Spleen (tissue), 11 donors: ENCODE measurements at regions not wholly inside any gene's neighbourhood (a gene's known extent, or its start where the extent isn't known, plus 50 kb on each side); places are given as distances from the start of the nearest gene placed in this dataset.

Experiments
- DNase-seq: peaks from one replicate; pipeline ENCODE4 v3.0.0-alpha.2; 2020
- H3K27ac ChIP-seq, 8 donors: fragments of 200-600 bp; sonication (generic) in 7 of 8; 1 replicate in 4 of 8; 2 replicates in 4 of 8; pipeline versions ENCODE4 v1.5.0 to v1.8.0; 2016 to 2021; ENCODE audit warnings: inconsistent platforms in 4 of 8, mild to moderate bottlenecking in 4 of 8, moderate library complexity in 1 of 8
- H3K27me3 ChIP-seq, 7 donors: fragments of 200-600 bp; sonication (generic) in 6 of 7; replicated peaks in 1 of 7; 1 replicate in 4 of 7; 2 replicates in 3 of 7; pipeline versions ENCODE4 v1.5.0 to v1.8.0; 2016 to 2021; ENCODE audit warnings: inconsistent platforms in 3 of 7, mild to moderate bottlenecking in 1 of 7
- H3K36me3 ChIP-seq, 6 donors: fragments of 200-600 bp; sonication (generic) in 5 of 6; 1 replicate in 4 of 6; 2 replicates in 2 of 6; pipeline versions ENCODE4 v1.5.0 to v1.8.0; 2016 to 2021; ENCODE audit warnings: inconsistent platforms in 2 of 6
- H3K4me1 ChIP-seq, 6 donors: fragments of 200-600 bp; sonication (generic) in 5 of 6; 1 replicate in 3 of 6; 2 replicates in 3 of 6; pipeline versions ENCODE4 v1.5.0 to v1.8.0; 2016 to 2021; ENCODE audit warnings: inconsistent platforms in 3 of 6
- H3K4me3 ChIP-seq, 8 donors: fragments of 200-600 bp; sonication (generic) in 7 of 8; 1 replicate in 4 of 8; 2 replicates in 4 of 8; pipeline versions ENCODE4 v1.5.0 to v1.8.0; 2016 to 2021; ENCODE audit warnings: inconsistent platforms in 4 of 8, mild to moderate bottlenecking in 4 of 8, moderate library complexity in 2 of 8
- H3K9me3 ChIP-seq, 8 donors: fragments of 200-600 bp; sonication (generic) in 7 of 8; 1 replicate in 4 of 8; 2 replicates in 4 of 8; pipeline versions ENCODE4 v1.5.0 to v1.8.0; 2016 to 2021; ENCODE audit warnings: inconsistent platforms in 4 of 8
- POLR2A ChIP-seq, 3 donors: fragments of 450-650 bp; IDR thresholded peaks; one replicate each; pipeline ENCODE4 v1.5.1; 2017; ENCODE audit warnings: antibody characterized with exemption in 3 of 3, mild to moderate bottlenecking in 1 of 3
- POLR2AphosphoS5 ChIP-seq, 3 donors: sonication (generic); formaldehyde crosslinking; IDR thresholded peaks; one replicate each; pipeline ENCODE4 v1.5.1; 2017; ENCODE audit warnings: antibody characterized with exemption in 3 of 3
- WGBS, 5 donors: extraction: QIAGEN DNeasy Blood & Tissue Kit in 3 of 5; methylation state at CpG; one replicate each; pipeline versions ENCODE4 v1.1.5 to v1.1.7; 2013 to 2018; 5-methylcytosine and 5-hydroxymethylcytosine counted together
- intact Hi-C: fragments of 100-400 bp; cut with DNase I; formaldehyde crosslinking; loops from one replicate; pipeline ENCODE4 v1.15.0; 2023; ENCODE audit warnings: low total_unique reads
- TF ChIP-seq, protein P1 (sequence below), 11 experiments: fragments of 200-600 bp in 7 of 11; fragments of 450-650 bp in 4 of 11; sonication (generic) in 4 of 11; IDR thresholded peaks in 8 of 11; conservative IDR thresholded peaks in 3 of 11; 1 replicate in 7 of 11; 2 replicates in 4 of 11; pipeline versions ENCODE4 v1.4.0 to v1.8.0; 2016 to 2021; ENCODE audit warnings: antibody characterized with exemption in 11 of 11, inconsistent platforms in 4 of 11, mild to moderate bottlenecking in 1 of 11
- donor health status: healthy with polysubstance abuse.
- donor health status: DM: no; HTN: no; CAD: no; lungs with moderate emphysema.
- donor health status: DM: no; HTN: no; CAD: no.
- donor health status: Bipolar disorder and iron deficiency.
- donor health status: healthy.
- donor health status: DM: no; HTN: no; CAD: no.
- donor health status: DM: yes; HTN: yes; CAD: no.

DNA sequence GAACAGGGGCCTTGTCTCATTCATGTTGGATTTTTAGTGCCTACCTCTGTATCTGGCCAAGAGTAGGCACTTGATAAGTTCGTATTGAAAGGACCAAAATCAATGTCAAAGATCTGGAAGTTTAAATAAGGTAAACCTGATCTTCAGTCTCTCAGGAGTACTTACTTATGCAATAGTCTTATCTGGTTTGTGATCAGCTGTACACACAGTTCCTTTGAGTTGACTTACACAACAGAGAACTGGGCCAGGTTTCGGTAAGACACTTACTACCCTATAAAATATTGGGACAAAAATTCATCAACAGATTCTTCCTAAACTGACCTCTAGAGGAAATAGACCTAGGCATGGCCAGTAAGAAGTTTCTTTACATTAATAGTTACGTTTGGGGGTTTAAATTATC is 113.6 kb upstream of the NXPH2 start:
- Histone ChIP-seq H3K4me3 (no peak overlapping the region), H3K36me3 (no peaks in the 10 kb centered on the region), H3K27ac (no peak overlapping the region), H3K9me3 (no peaks in the 10 kb centered on the region), H3K4me1 (no peaks in the 10 kb centered on the region), H3K27me3 (no peaks in the 10 kb centered on the region)
- DNase-seq, result no peak
- intact Hi-C loops, result no loop called here
- 64 to 76% (median 67%) methylated on average over 3 of the region's 3 CpGs for WGBS, 5 donors
- TF ChIP-seq POLR2A (IDR thresholded peaks at IDR 0.05), result no peak
- TF ChIP-seq POLR2AphosphoS5 (IDR thresholded peaks at IDR 0.05), result no peak
- TF ChIP-seq, protein P1, sequence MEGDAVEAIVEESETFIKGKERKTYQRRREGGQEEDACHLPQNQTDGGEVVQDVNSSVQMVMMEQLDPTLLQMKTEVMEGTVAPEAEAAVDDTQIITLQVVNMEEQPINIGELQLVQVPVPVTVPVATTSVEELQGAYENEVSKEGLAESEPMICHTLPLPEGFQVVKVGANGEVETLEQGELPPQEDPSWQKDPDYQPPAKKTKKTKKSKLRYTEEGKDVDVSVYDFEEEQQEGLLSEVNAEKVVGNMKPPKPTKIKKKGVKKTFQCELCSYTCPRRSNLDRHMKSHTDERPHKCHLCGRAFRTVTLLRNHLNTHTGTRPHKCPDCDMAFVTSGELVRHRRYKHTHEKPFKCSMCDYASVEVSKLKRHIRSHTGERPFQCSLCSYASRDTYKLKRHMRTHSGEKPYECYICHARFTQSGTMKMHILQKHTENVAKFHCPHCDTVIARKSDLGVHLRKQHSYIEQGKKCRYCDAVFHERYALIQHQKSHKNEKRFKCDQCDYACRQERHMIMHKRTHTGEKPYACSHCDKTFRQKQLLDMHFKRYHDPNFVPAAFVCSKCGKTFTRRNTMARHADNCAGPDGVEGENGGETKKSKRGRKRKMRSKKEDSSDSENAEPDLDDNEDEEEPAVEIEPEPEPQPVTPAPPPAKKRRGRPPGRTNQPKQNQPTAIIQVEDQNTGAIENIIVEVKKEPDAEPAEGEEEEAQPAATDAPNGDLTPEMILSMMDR (IDR thresholded peaks at IDR 0.05 in 8 of 11, conservative IDR thresholded peaks at IDR 0.05 in 3 of 11), result no peak

DNA sequence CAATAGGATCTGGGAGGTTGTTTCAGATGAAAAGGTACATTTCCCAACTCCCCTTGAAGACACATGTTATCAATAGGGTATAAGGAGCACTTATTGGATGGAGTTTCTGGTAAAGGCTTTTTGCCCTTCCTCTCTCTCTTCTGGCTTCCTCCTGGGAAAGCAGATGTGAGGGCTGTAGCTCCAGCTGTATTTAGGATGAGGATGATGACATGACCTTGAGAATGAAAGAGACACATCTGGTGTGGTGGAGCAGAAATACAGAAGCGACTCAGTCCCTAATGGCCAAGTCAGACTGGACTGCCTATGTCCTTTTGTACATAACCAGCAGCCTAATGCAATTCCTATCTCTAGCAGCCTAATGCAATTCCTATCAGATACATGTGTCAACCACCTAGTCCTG is 100.9 kb upstream of the NXPH2 start:
- no peak overlapping the region for H3K27ac ChIP-seq
- intact Hi-C loops, result no loop called here
- 75 to 97% (median 88%) methylated on average over 1 of the region's 1 CpG for WGBS, 5 donors
- TF ChIP-seq POLR2A (IDR thresholded peaks at IDR 0.05), result no peak
- no peak for TF ChIP-seq POLR2AphosphoS5 (IDR thresholded peaks at IDR 0.05)
- TF ChIP-seq, protein P1 (IDR thresholded peaks at IDR 0.05 in 8 of 11, conservative IDR thresholded peaks at IDR 0.05 in 3 of 11), result no peak
- H3K4me1 ChIP-seq, result no peaks in the 10 kb centered on the region
- no peak for DNase-seq
- no peaks in the 10 kb centered on the region for H3K36me3 ChIP-seq
- H3K4me3 ChIP-seq, result no peak overlapping the region
- H3K9me3 ChIP-seq, result no peaks in the 10 kb centered on the region
- H3K27me3 ChIP-seq, result no peaks in the 10 kb centered on the region

DNA sequence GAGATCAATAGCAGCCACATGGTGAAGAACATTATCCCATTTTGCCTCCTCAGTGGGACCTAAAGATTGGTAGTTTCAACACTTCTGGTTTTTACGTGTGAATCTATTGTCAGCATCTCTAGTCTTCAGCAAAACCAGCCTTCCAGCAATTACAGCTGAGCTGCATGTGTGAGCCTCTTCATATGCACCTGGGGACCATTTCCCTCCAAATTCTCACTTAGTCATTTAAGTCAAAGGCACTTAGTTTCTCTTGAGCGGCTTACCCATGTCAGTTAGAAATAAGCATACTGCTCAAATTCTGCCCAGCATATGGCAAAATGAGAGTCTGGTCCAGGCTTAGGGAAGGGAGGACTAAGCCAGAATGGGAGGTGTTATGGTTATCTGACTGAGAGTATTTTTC is 99.7 kb upstream of the NXPH2 start:
- Histone ChIP-seq H3K4me1 (no peaks in the 10 kb centered on the region), H3K27ac (no peak overlapping the region), H3K36me3 (no peaks in the 10 kb centered on the region), H3K9me3 (no peaks in the 10 kb centered on the region), H3K4me3 (no peak overlapping the region), H3K27me3 (no peaks in the 10 kb centered on the region)
- intact Hi-C loops, result no loop called here
- WGBS, 5 donors, result 82 to 90% (median 86%) methylated on average over 2 of the region's 2 CpGs
- no peak for TF ChIP-seq POLR2A (IDR thresholded peaks at IDR 0.05)
- TF ChIP-seq, protein P1 (IDR thresholded peaks at IDR 0.05 in 8 of 11, conservative IDR thresholded peaks at IDR 0.05 in 3 of 11), result no peak
- no peak for TF ChIP-seq POLR2AphosphoS5 (IDR thresholded peaks at IDR 0.05)
- DNase-seq, result no peak

DNA sequence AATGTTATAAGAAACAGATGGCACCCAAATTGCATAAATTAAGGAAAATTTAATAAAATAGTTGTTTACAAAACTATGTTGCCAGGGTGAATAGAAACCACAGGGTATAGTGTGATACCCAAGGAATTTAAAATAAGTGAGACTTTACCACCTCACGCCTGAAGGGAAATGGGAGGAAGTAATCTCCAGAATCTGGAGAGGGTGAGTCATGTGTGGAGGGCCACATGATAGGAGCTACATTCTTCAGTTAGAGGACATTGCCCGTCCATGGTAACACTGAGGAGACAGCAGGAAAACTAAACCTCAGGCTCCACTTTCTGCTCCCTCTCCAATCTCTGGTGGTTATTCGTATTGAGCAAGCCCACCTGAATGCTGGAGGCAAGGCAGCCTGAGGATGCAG is 97.2 kb upstream of the NXPH2 start:
- Histone ChIP-seq H3K27ac (no peak overlapping the region), H3K4me1 (no peaks in the 10 kb centered on the region), H3K9me3 (no peaks in the 10 kb centered on the region), H3K27me3 (no peaks in the 10 kb centered on the region), H3K36me3 (no peaks in the 10 kb centered on the region), H3K4me3 (no peak overlapping the region)
- no peak for TF ChIP-seq POLR2A (IDR thresholded peaks at IDR 0.05)
- TF ChIP-seq POLR2AphosphoS5 (IDR thresholded peaks at IDR 0.05), result no peak
- TF ChIP-seq, protein P1 (IDR thresholded peaks at IDR 0.05 in 8 of 11, conservative IDR thresholded peaks at IDR 0.05 in 3 of 11), result no peak
- intact Hi-C loops, result no loop called here
- 70 to 82% (median 76%) methylated on average over 3 of the region's 3 CpGs for WGBS, 5 donors
- DNase-seq, result no peak
